22Rv1 (cell line): ENCODE measurements at regions not wholly inside any gene's neighbourhood (a gene's known extent, or its start where the extent isn't known, plus 50 kb on each side); places are given as distances from the start of the nearest gene placed in this dataset.
"Not testable (repeated sequence)": the region's sequence is repeated elsewhere in the genome, so short reads cannot be mapped to it uniquely, and the experiment has no call there.

ENCODE experiments used
- H3K27ac ChIP-seq: fragments of 450-650 bp; 2 replicates; pipeline ENCODE4 v1.5.1; 2017
- ZFX ChIP-seq: fragments of 450-650 bp; IDR thresholded peaks from 2 replicates; pipeline ENCODE4 v1.6.1; 2017; ENCODE audit warnings: antibody characterized with exemption, borderline replicate concordance
- TF ChIP-seq, protein P1 (sequence below): fragments of 450-650 bp; IDR thresholded peaks from 2 replicates; pipeline ENCODE4 v1.5.1; 2017; ENCODE audit warnings: mild to moderate bottlenecking

DNA sequence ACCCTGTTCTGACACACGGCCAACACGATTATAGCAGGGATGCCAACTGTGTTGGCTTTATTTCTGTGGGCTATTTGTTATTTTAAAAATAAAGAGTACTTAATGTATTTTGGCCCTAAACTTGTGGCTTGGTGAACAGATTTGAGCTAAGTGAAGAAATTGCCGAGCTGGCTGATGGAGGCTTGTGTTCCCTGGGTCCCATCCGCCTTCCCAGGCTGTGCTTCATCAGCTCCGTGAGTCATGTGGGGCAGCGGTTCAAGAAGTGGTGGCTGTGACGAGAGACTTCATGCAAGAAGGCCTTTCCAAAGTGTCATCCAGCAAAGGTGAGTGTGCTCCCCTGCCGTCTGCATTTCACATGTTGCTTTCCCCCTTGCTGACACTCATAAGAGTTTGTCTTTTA, 73.6 kb upstream of the NCK2 start:
- no peak overlapping the region for H3K27ac ChIP-seq
- TF ChIP-seq ZFX: no peak
- TF ChIP-seq, protein P1, sequence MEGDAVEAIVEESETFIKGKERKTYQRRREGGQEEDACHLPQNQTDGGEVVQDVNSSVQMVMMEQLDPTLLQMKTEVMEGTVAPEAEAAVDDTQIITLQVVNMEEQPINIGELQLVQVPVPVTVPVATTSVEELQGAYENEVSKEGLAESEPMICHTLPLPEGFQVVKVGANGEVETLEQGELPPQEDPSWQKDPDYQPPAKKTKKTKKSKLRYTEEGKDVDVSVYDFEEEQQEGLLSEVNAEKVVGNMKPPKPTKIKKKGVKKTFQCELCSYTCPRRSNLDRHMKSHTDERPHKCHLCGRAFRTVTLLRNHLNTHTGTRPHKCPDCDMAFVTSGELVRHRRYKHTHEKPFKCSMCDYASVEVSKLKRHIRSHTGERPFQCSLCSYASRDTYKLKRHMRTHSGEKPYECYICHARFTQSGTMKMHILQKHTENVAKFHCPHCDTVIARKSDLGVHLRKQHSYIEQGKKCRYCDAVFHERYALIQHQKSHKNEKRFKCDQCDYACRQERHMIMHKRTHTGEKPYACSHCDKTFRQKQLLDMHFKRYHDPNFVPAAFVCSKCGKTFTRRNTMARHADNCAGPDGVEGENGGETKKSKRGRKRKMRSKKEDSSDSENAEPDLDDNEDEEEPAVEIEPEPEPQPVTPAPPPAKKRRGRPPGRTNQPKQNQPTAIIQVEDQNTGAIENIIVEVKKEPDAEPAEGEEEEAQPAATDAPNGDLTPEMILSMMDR: no peak

DNA sequence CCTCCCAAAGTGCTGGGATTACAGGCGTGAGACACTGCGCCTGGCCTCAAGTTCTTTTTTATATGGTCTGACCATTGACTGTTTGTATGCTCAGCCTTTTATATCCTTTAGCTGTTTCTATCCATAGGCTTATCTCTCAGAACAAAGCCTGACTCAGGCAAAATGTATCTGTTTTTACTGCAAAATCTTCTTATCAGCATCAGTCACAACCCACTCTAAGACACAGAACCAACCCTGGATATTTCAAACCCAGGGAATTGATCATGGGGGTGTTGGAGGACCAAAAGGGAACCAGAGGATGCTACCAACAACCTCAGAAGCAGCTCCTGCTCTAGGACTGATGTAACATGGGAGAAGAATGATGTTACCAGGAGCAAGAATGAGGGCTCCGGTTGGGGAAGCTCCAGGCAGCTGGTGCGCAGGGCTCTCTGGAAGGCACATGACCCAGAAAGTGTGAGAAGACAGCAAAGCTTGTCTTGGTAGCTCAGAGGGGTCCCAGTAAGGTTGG, 75.3 kb upstream of the NCK2 start:
- H3K27ac ChIP-seq: no peak overlapping the region
- TF ChIP-seq, protein P1: no peak
- no peak for TF ChIP-seq ZFX

DNA sequence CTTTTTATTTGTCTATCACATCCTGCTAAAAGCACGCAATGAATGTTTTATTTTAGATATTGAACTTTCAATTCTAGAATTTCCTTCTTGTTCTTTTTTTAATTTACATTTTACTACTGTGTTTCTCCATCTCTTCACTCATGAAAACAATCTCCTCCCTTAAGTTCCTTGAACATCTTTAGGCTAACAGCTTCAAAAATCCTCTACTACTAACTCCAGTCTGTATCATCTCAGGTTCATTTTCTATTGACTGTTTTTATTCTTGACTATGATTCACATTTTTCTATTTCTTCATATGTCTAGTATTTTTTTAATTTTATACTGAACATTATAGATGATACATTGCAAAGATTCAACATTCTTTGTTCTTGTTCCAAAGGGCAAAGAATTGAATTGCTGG, 79.2 kb upstream of the NCK2 start:
- no peak overlapping the region for H3K27ac ChIP-seq
- TF ChIP-seq, protein P1: no peak
- no peak for TF ChIP-seq ZFX

DNA sequence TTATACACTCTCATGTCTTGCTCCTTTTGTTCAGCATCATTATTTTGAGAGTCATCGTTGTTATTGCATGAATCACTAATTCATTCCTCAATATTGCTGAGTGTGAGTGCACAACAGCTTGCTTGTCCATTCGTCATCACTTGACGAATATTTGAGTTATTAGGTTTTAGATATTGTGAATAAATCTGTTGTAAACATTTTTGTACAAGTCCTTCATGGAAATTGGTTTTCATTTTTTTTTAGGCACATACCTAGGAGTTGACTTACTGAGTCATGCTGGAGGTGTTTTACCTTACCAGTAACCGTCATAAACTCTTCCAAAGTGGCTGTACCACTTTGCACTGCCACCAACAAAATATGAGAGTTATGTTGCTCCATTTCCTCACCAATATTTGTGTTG, 84.2 kb upstream of the NCK2 start:
- TF ChIP-seq, protein P1: no peak
- TF ChIP-seq ZFX: no peak
- no peak overlapping the region for H3K27ac ChIP-seq

DNA sequence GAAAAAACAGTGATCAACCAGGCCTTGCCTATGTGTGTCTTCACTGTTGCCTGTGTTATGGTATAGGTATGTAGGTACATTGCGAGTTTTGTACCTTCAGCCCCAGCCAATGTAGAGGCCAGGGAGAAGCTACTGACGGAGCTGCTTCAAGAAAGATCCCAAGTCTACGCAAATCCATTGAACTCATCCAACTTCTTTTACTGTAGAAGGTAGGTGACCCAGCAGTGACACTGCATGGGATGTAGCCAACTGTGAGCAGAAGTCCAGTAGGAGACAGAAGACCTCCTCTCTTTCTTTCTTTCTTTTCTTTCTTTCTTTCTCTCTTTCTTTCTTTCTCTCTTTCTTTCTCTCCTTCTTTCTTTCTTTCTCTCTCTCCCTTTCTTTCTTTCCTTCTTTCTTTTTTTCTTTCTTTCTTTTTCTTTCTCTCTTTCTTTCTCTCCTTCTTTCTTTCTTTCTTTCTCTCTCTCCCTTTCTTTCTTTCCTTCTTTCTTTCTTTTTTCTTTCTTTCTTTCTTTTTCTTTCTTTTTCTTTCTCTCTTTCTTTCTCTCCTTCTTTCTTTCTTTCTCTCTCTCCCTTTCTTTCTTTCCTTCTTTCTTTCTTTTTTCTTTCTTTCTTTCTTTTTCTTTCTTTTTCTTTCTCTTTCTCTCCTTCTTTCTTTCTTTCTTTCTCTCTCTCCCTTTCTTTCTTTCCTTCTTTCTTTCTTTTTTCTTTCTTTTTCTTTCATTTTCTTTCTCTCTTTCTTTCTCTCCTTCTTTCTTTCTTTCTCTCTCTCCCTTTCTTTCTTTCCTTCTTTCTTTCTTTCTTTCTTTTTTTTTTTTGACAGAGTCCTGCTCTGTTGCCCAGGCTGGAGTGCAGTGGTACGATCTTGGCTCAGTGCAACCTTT, 88.7 kb upstream of the NCK2 start:
- not testable (repeated sequence) for H3K27ac ChIP-seq

DNA sequence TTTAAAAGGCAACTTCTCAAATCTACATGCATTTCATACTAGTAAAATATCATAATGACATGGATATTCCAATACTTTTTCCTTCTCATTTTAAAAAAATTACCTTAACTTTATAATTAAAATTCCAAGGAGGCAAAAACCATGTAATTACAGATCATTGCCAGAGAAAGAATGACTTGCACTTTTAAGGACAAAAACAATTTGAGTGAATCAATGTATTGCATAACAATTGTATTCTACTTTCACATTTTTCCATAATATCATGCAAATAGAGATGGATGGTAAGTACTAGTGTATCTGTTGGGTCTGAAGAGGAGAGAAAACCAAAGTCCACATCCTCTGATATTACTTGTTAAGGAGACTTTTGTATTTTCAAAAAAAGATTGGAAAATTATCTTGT, 89.5 kb upstream of the NCK2 start:
- no peak for TF ChIP-seq ZFX
- TF ChIP-seq, protein P1: no peak
- H3K27ac ChIP-seq: no peak overlapping the region

DNA sequence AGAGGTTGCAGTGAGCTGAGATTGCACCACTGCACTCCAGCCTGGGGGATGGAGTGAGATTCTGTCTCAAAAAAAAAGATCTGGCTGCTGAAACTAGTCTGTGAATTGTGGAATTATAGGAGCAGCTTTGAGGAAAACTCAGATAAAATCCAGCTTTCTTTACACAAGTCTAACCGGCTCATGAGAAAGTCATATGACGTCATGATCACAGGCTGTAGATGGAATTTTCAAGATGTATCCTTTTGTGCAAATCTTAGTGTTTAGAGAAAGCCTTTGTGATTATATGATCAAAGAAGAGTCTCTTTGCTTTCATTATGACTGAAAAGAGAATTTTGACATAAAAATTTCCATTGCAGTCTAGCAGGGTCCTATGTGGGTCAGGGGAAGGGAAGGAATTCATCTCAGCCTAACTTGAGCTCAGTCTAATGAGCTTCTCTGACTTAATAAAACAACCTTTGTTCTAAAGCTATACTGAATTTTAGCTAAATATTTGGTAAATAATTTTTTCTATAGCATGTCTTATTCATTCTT, 90.2 kb upstream of the NCK2 start:
- H3K27ac ChIP-seq: no peak overlapping the region
- no peak for TF ChIP-seq ZFX
- TF ChIP-seq, protein P1: no peak
